GM21526 (cell line): ENCODE measurements at regions not wholly inside any gene's neighbourhood (a gene's known extent, or its start where the extent isn't known, plus 50 kb on each side); places are given as distances from the start of the nearest gene placed in this dataset.
"Not testable (repeated sequence)": the region's sequence is repeated elsewhere in the genome, so short reads cannot be mapped to it uniquely, and the experiment has no call there.

Experiments used
- ATAC-seq: cut with Tn5 transposase; IDR thresholded peaks from one replicate; pipeline ENCODE4 v1.9.1; 2021; ENCODE audit warnings: moderate library complexity; ENCODE audit not compliant: unreplicated experiment, low FRiP score

- no peak for ATAC-seq
Measured at GRCh38 chr13:81283561-81283960, 942.6 kb upstream of the SPRY2 start.

- ATAC-seq = no peak
Measured at GRCh38 chr13:81283062-81283461, 942.1 kb upstream of the SPRY2 start.

GRCh38 chr13:81275666-81276258, 934.8 kb upstream of the SPRY2 start:
- ATAC-seq = no peak

- ATAC-seq = no peak
Measured at GRCh38 chr13:81247711-81248110, 906.8 kb upstream of the SPRY2 start.

GRCh38 chr13:81246556-81246955, 905.6 kb upstream of the SPRY2 start:
- no peak for ATAC-seq

GRCh38 chr13:81244011-81244410, 903.1 kb upstream of the SPRY2 start:
- no peak for ATAC-seq

GRCh38 chr13:81230386-81230785, 889.5 kb upstream of the SPRY2 start:
- ATAC-seq = no peak

GRCh38 chr13:81226830-81227229, 885.9 kb upstream of the SPRY2 start:
- ATAC-seq = not testable (repeated sequence)

- no peak for ATAC-seq
Measured at GRCh38 chr13:81224209-81224833, 883.4 kb upstream of the SPRY2 start.

GRCh38 chr13:81223778-81224177, 882.9 kb upstream of the SPRY2 start:
- ATAC-seq = no peak

GRCh38 chr13:81211713-81212112, 870.8 kb upstream of the SPRY2 start:
- ATAC-seq = no peak

GRCh38 chr13:81207636-81208035, 866.7 kb upstream of the SPRY2 start:
- ATAC-seq = no peak

- ATAC-seq = no peak
Measured at GRCh38 chr13:81207231-81207630, 866.3 kb upstream of the SPRY2 start.

- no peak for ATAC-seq
Measured at GRCh38 chr13:81203783-81204182, 862.9 kb upstream of the SPRY2 start.

- ATAC-seq = no peak
Measured at GRCh38 chr13:81199956-81200355, 859.0 kb upstream of the SPRY2 start.

GRCh38 chr13:81197966-81198365, 857.0 kb upstream of the SPRY2 start:
- no peak for ATAC-seq

GRCh38 chr13:81197483-81197882, 856.6 kb upstream of the SPRY2 start:
- ATAC-seq = no peak

- ATAC-seq = no peak
Measured at GRCh38 chr13:81194362-81194761, 853.4 kb upstream of the SPRY2 start.

GRCh38 chr13:81184556-81185265, 843.8 kb upstream of the SPRY2 start:
- ATAC-seq = no peak

GRCh38 chr13:81172603-81173002, 831.7 kb upstream of the SPRY2 start:
- ATAC-seq = no peak

GRCh38 chr13:81171065-81171647, 830.2 kb upstream of the SPRY2 start:
- ATAC-seq = no peak

GRCh38 chr13:81163823-81164222, 822.9 kb upstream of the SPRY2 start:
- ATAC-seq = not testable (repeated sequence)
